Calu3 (cell line): ENCODE measurements at regions not wholly inside any gene's neighbourhood (a gene's known extent, or its start where the extent isn't known, plus 50 kb on each side); places are given as distances from the start of the nearest gene placed in this dataset.

Experiments used
- BruUV-seq: library from RNA; stranded (reverse); fragments of 400-500 nt; replicated peaks from 2 replicates; lab custom pipeline; 2021; lab: Mats Ljungman, UMichigan
- CTCF ChIA-PET: fragments of 300-600 bp; sonication (Branson Sonifier 250); formaldehyde crosslinking; loops from one replicate; lab custom pipeline; 2022; ENCODE audit warnings: antibody characterized with exemption; lab: Charles Lee
- DNase-seq: peaks from one replicate; pipeline ENCODE4 v3.0.0; 2022
- H3K27ac Mint-ChIP-seq: one replicate; pipeline ENCODE4 v1.8.0; 2022; ENCODE audit warnings: mixed read lengths; ENCODE audit not compliant: unreplicated experiment
- H3K27me3 Mint-ChIP-seq: one replicate; pipeline ENCODE4 v1.8.0; 2022; ENCODE audit warnings: mixed read lengths; ENCODE audit not compliant: unreplicated experiment
- H3K36me3 Mint-ChIP-seq: one replicate; pipeline ENCODE4 v1.8.0; 2022; ENCODE audit warnings: mild to moderate bottlenecking, moderate library complexity, mixed read lengths; ENCODE audit not compliant: insufficient read depth, unreplicated experiment
- H3K4me1 Mint-ChIP-seq: one replicate; pipeline ENCODE4 v1.8.0; 2022; ENCODE audit warnings: mild to moderate bottlenecking, low read depth, mixed read lengths; ENCODE audit not compliant: unreplicated experiment
- H3K4me3 Mint-ChIP-seq: one replicate; pipeline ENCODE4 v1.8.0; 2022; ENCODE audit warnings: mild to moderate bottlenecking, low read depth, moderate library complexity, mixed read lengths; ENCODE audit not compliant: unreplicated experiment
- H3K9me3 Mint-ChIP-seq: one replicate; pipeline ENCODE4 v1.8.0; 2022; ENCODE audit warnings: low read depth, mixed read lengths; ENCODE audit not compliant: unreplicated experiment
- intact Hi-C: fragments of 100-400 bp; cut with micrococcal nuclease; formaldehyde crosslinking; loops from one replicate; pipeline ENCODE4 v1.10.0; 2022; ENCODE audit not compliant: unreplicated experiment
- TF ChIP-seq, protein P1 (sequence below): fragments of 200-600 bp; IDR thresholded peaks from one replicate; pipeline ENCODE4 v1.8.0; 2022; ENCODE audit warnings: antibody characterized with exemption; ENCODE audit not compliant: unreplicated experiment

DNA sequence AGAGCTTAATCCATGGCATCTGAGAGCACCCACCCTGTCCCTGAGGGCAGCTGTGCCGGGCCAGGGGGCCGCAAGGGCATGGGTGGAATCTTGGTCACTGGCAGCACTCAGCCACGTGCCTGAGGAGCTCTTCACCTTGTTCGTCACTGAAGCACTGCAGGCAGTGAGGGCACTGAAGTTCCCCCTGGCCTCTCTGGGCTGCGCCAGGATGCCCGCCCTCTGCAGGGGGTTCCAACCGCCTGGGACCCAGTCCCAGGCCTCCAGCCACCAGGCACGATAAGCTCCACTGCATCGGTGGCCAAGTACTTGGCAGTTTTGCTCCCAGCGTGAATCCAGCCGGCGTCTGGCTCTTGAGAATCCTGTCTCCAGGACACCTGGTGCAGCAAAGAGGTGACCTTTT, 96.4 kb upstream of the MED14 start:
- TF ChIP-seq, protein P1, sequence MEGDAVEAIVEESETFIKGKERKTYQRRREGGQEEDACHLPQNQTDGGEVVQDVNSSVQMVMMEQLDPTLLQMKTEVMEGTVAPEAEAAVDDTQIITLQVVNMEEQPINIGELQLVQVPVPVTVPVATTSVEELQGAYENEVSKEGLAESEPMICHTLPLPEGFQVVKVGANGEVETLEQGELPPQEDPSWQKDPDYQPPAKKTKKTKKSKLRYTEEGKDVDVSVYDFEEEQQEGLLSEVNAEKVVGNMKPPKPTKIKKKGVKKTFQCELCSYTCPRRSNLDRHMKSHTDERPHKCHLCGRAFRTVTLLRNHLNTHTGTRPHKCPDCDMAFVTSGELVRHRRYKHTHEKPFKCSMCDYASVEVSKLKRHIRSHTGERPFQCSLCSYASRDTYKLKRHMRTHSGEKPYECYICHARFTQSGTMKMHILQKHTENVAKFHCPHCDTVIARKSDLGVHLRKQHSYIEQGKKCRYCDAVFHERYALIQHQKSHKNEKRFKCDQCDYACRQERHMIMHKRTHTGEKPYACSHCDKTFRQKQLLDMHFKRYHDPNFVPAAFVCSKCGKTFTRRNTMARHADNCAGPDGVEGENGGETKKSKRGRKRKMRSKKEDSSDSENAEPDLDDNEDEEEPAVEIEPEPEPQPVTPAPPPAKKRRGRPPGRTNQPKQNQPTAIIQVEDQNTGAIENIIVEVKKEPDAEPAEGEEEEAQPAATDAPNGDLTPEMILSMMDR: no peak
- H3K27me3 Mint-ChIP-seq: no peaks in the 10 kb centered on the region
- H3K27ac Mint-ChIP-seq: no peak overlapping the region
- DNase-seq: no peak
- CTCF ChIA-PET: no interaction called here
- no TSS peak for BruUV-seq
- no peaks in the 10 kb centered on the region for H3K36me3 Mint-ChIP-seq
- H3K4me1 Mint-ChIP-seq: no peaks in the 10 kb centered on the region
- H3K4me3 Mint-ChIP-seq: no peak overlapping the region
- intact Hi-C loops: no loop called here
- H3K9me3 Mint-ChIP-seq: no peaks in the 10 kb centered on the region

DNA sequence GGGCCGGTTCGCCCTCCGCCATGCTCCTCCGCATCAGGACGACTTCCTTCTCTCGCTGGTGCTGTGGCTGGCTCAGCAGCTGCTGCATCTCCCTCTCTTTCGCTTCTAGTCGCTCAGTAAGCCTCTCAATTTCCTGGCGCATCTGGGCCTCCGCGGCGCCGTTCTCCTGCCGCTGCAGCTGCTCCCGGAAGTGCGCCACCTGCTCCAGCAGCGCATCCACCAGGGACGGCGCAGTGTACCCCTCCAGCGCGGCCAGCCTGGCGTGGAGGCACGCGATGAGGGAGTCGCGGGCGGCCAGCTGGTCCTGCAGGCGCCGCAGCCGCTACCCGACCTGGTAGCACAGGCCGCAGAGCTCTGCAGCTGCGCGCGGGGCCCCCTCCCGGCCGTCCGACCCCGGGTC, 97.4 kb upstream of the MED14 start:
- H3K27me3 Mint-ChIP-seq: no peaks in the 10 kb centered on the region
- H3K9me3 Mint-ChIP-seq: no peaks in the 10 kb centered on the region
- no peaks in the 10 kb centered on the region for H3K36me3 Mint-ChIP-seq
- TF ChIP-seq, protein P1: no peak
- no peak overlapping the region for H3K27ac Mint-ChIP-seq
- no TSS peak for BruUV-seq
- intact Hi-C loops: no loop called here
- no peaks in the 10 kb centered on the region for H3K4me1 Mint-ChIP-seq
- no peak for DNase-seq
- no peak overlapping the region for H3K4me3 Mint-ChIP-seq
- CTCF ChIA-PET: no interaction called here

DNA sequence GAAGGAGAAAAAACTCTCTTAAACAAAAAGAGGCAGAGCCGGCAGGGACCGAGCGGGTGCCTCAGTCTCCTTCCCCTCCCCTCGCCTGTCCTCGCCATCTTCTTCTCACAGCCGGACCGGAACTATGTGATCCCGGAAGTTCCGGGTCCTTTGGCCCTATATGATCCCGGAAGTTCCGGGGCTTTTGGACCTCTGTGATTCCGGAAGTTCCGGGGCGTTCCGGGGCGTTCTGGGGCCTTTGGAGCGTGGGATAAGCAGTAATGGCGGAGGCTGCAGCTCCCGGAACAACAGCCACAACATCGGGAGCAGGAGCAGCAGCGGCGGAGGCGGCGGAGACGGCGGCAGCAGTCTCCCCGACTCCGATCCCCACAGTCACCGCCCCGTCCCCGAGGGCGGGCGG, 98.9 kb upstream of the MED14 start:
- Mint-ChIP-seq H3K9me3 (peaks cover 3% of the 10 kb centered on the region), H3K27me3 (no peaks in the 10 kb centered on the region), H3K27ac (no peak overlapping the region), H3K4me3 (no peak overlapping the region), H3K4me1 (no peaks in the 10 kb centered on the region), H3K36me3 (no peaks in the 10 kb centered on the region)
- CTCF ChIA-PET: no interaction called here
- DNase-seq: no peak
- BruUV-seq: no TSS peak
- intact Hi-C loops: no loop called here
- TF ChIP-seq, protein P1: no peak

DNA sequence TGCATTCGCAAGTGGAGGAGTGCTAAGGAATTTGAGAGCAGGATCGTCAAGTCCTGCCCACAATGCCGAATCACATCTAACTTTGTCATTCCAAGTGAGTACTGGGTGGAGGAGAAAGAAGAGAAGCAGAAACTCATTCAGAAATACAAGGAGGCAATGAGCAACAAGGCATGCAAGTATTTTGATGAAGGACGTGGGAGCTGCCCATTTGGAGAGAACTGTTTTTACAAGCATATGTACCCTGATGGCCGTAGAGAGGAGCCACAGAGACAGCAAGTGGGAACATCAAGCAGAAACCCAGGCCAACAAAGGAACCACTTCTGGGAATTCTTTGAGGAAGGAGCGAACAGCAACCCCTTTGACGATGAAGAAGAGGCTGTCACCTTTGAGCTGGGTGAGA, 100.2 kb upstream of the MED14 start:
- H3K27ac Mint-ChIP-seq: no peak overlapping the region
- CTCF ChIA-PET: no interaction called here
- H3K36me3 Mint-ChIP-seq: no peaks in the 10 kb centered on the region

More for the DNA sequence above, 100.2 kb upstream of the MED14 start:
- no peaks in the 10 kb centered on the region for H3K27me3 Mint-ChIP-seq
- no TSS peak for BruUV-seq
- intact Hi-C loops: no loop called here
- TF ChIP-seq, protein P1: no peak
- DNase-seq: no peak
- H3K9me3 Mint-ChIP-seq: peaks cover 5% of the 10 kb centered on the region
- H3K4me3 Mint-ChIP-seq: no peak overlapping the region
- H3K4me1 Mint-ChIP-seq: no peaks in the 10 kb centered on the region
